Fibroblast of lung (primary cell): ENCODE measurements at regions not wholly inside any gene's neighbourhood (a gene's known extent, or its start where the extent isn't known, plus 50 kb on each side); places are given as distances from the start of the nearest gene placed in this dataset.

Experiments
- DNase-seq, 2 donors: peaks; one replicate each; pipeline versions ENCODE4 v3.0.0 to v3.0.0-alpha.2; 2010; ENCODE audit warnings: low read depth in 2 of 2
- H2AFZ ChIP-seq: 2 replicates; pipeline ENCODE4 v1.5.1; 2012; ENCODE audit warnings: low read length, control low read depth, inconsistent platforms
- H3K27ac ChIP-seq: 2 replicates; pipeline ENCODE4 v1.5.1; 2011; ENCODE audit warnings: low read length, control low read depth; ENCODE audit not compliant: insufficient read depth
- H3K27me3 ChIP-seq: 2 replicates; pipeline ENCODE4 v1.5.1; 2011; ENCODE audit warnings: mild to moderate bottlenecking, low read length; ENCODE audit not compliant: control insufficient read depth, insufficient read depth
- H3K36me3 ChIP-seq: 2 replicates; pipeline ENCODE4 v1.5.1; 2011; ENCODE audit warnings: low read length; ENCODE audit not compliant: control insufficient read depth, insufficient read depth
- H3K4me1 ChIP-seq: 2 replicates; pipeline ENCODE4 v1.5.1; 2011; ENCODE audit warnings: low read length; ENCODE audit not compliant: control insufficient read depth, insufficient read depth; ENCODE audit errors: extremely low read depth
- H3K4me2 ChIP-seq: 2 replicates; pipeline ENCODE4 v1.5.1; 2011; ENCODE audit warnings: low read length, control low read depth; ENCODE audit not compliant: insufficient read depth; ENCODE audit errors: extremely low read depth
- H3K4me3 ChIP-seq, 4 experiments: fragments of 200-600 bp in 1 of 4; sonication (generic) in 1 of 4; replicated peaks in 1 of 4; 2 replicates each; pipeline ENCODE4 v1.5.1; 2011 to 2016; ENCODE audit warnings: low read length in 4 of 4, low read depth in 3 of 4, mild to moderate bottlenecking in 3 of 4, control low read depth in 2 of 4, inconsistent platforms in 1 of 4, mixed read lengths in 1 of 4; ENCODE audit not compliant: insufficient read depth in 1 of 4; ENCODE audit errors: control extremely low read depth in 1 of 4
- H3K79me2 ChIP-seq: 2 replicates; pipeline ENCODE4 v1.5.1; 2012; ENCODE audit warnings: mild to moderate bottlenecking, low read length, inconsistent platforms; ENCODE audit not compliant: control insufficient read depth, insufficient read depth
- H3K9ac ChIP-seq: 2 replicates; pipeline ENCODE4 v1.5.1; 2011; ENCODE audit warnings: mild to moderate bottlenecking, low read length, control low read depth; ENCODE audit not compliant: insufficient read depth
- H3K9me3 ChIP-seq: 2 replicates; pipeline ENCODE4 v1.5.1; 2012; ENCODE audit warnings: low read depth, low read length; ENCODE audit not compliant: control insufficient read depth, insufficient read depth
- H4K20me1 ChIP-seq: 2 replicates; pipeline ENCODE4 v1.5.1; 2011; ENCODE audit warnings: low read length; ENCODE audit not compliant: control insufficient read depth, insufficient read depth; ENCODE audit errors: extremely low read depth
- EZH2 ChIP-seq: IDR thresholded peaks from 2 replicates; pipeline ENCODE4 v1.5.1; 2012; ENCODE audit warnings: low read length, control low read depth, mild to moderate bottlenecking; ENCODE audit errors: missing control alignments
- TF ChIP-seq, protein P1 (sequence below), 2 donors: IDR thresholded peaks in 1 of 2; conservative IDR thresholded peaks in 1 of 2; 1 replicate in 1 of 2; 2 replicates in 1 of 2; pipeline ENCODE4 v1.5.1; 2011 to 2012; ENCODE audit warnings: low read length in 2 of 2, control low read depth in 1 of 2, inconsistent platforms in 1 of 2, low read depth in 1 of 2, mild to moderate bottlenecking in 1 of 2

GRCh38 chr17:72038427-72038826 lies 82.4 kb upstream of the SOX9 start:
- Histone ChIP-seq H3K27me3 (no peaks in the 10 kb centered on the region), H3K4me2 (no peak overlapping the region), H3K79me2 (no peaks in the 10 kb centered on the region), H3K27ac (no peak overlapping the region), H3K9ac (no peak overlapping the region), H3K9me3 (no peaks in the 10 kb centered on the region), H3K36me3 (no peaks in the 10 kb centered on the region), H3K4me1 (no peaks in the 10 kb centered on the region), H3K4me3 (no peak overlapping the region), H2AFZ (no peak overlapping the region), H4K20me1 (no peaks in the 10 kb centered on the region)
- TF ChIP-seq, protein P1, sequence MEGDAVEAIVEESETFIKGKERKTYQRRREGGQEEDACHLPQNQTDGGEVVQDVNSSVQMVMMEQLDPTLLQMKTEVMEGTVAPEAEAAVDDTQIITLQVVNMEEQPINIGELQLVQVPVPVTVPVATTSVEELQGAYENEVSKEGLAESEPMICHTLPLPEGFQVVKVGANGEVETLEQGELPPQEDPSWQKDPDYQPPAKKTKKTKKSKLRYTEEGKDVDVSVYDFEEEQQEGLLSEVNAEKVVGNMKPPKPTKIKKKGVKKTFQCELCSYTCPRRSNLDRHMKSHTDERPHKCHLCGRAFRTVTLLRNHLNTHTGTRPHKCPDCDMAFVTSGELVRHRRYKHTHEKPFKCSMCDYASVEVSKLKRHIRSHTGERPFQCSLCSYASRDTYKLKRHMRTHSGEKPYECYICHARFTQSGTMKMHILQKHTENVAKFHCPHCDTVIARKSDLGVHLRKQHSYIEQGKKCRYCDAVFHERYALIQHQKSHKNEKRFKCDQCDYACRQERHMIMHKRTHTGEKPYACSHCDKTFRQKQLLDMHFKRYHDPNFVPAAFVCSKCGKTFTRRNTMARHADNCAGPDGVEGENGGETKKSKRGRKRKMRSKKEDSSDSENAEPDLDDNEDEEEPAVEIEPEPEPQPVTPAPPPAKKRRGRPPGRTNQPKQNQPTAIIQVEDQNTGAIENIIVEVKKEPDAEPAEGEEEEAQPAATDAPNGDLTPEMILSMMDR (conservative IDR thresholded peaks at IDR 0.05 in 1 of 2, IDR thresholded peaks at IDR 0.05 in 1 of 2; ENCODE audit: low read depth in 1 of 2, low read length in 2 of 2): no peak
- no peak for TF ChIP-seq EZH2
- DNase-seq: no peak

DNA sequence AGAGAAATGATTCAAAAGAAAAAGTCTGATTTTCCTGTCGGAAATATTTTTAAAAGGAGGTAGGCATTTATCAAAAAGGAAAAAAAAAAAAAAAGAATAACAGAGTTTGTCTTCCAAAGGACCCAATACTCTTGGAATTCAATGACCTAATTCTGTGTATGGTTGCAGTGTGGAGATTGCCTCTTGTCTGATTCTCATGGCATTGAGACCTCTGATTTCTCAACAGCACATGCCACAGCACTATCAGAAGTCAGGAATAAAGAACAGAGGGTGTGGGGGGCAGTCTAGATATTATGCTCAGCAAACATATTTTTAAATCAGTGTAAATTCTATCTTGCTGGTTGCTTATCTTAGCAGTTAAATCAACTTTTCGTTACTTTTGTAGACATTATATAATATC lies 81.3 kb upstream of the SOX9 start:
- TF ChIP-seq, protein P1 (conservative IDR thresholded peaks at IDR 0.05 in 1 of 2, IDR thresholded peaks at IDR 0.05 in 1 of 2; ENCODE audit: low read depth in 1 of 2, low read length in 2 of 2): no peak
- Histone ChIP-seq H4K20me1 (no peaks in the 10 kb centered on the region), H3K36me3 (no peaks in the 10 kb centered on the region), H3K9me3 (no peaks in the 10 kb centered on the region), H3K27me3 (no peaks in the 10 kb centered on the region), H3K4me2 (no peak overlapping the region), H3K27ac (no peak overlapping the region), H3K4me3 (no peak overlapping the region), H3K9ac (no peak overlapping the region), H3K4me1 (no peaks in the 10 kb centered on the region), H3K79me2 (no peaks in the 10 kb centered on the region), H2AFZ (no peak overlapping the region)
- no peak for DNase-seq

- Histone ChIP-seq H3K4me2 (no peak overlapping the region), H3K4me3 (no peak overlapping the region), H3K36me3 (no peaks in the 10 kb centered on the region), H2AFZ (no peak overlapping the region), H3K27ac (no peak overlapping the region), H3K79me2 (no peaks in the 10 kb centered on the region), H3K27me3 (no peaks in the 10 kb centered on the region), H3K9ac (no peak overlapping the region), H3K9me3 (no peaks in the 10 kb centered on the region), H4K20me1 (no peaks in the 10 kb centered on the region), H3K4me1 (no peaks in the 10 kb centered on the region)
- no peak for TF ChIP-seq EZH2
- TF ChIP-seq, protein P1 (conservative IDR thresholded peaks at IDR 0.05 in 1 of 2, IDR thresholded peaks at IDR 0.05 in 1 of 2; ENCODE audit: low read depth in 1 of 2, low read length in 2 of 2): no peak
- no peak for DNase-seq
These were observed 74.6 kb upstream of the SOX9 start for GRCh38 chr17:72046178-72046577.
